Colonic mucosa (tissue), 4 donors: ENCODE measurements at regions not wholly inside any gene's neighbourhood (a gene's known extent, or its start where the extent isn't known, plus 50 kb on each side); places are given as distances from the start of the nearest gene placed in this dataset.

Experiments used
- DNase-seq: peaks from one replicate; pipeline ENCODE4 v3.0.0-alpha.2; 2020
- H3K27ac ChIP-seq: fragments of 200-600 bp; one replicate; pipeline ENCODE4 v1.8.0; 2021
- H3K27me3 ChIP-seq: fragments of 200-600 bp; one replicate; pipeline ENCODE4 v1.8.0; 2021
- H3K36me3 ChIP-seq: fragments of 200-600 bp; one replicate; pipeline ENCODE4 v1.8.0; 2021
- H3K4me1 ChIP-seq: fragments of 200-600 bp; one replicate; pipeline ENCODE4 v1.8.0; 2021; ENCODE audit warnings: mild to moderate bottlenecking
- H3K4me3 ChIP-seq: fragments of 200-600 bp; one replicate; pipeline ENCODE4 v1.8.0; 2021
- H3K9ac ChIP-seq, 2 donors: one replicate each; pipeline ENCODE4 v1.7.0; 2013; ENCODE audit warnings: control low read depth in 2 of 2, low read depth in 2 of 2, low read length in 2 of 2
- H3K9me3 ChIP-seq: fragments of 200-600 bp; one replicate; pipeline ENCODE4 v1.8.0; 2021
- CTCF ChIP-seq: fragments of 200-600 bp; IDR thresholded peaks from one replicate; pipeline ENCODE4 v1.8.0; 2022; ENCODE audit warnings: antibody characterized with exemption, mild to moderate bottlenecking
- intact Hi-C: fragments of 100-400 bp; cut with DNase I; formaldehyde crosslinking; loops from one replicate; pipeline ENCODE4 v1.14.1; 2022
- donor health status: healthy.
- donor health status: DM: no; HTN: no; CAD: no.
- donor health status: DM: no; HTN: no; CAD: no.

DNA sequence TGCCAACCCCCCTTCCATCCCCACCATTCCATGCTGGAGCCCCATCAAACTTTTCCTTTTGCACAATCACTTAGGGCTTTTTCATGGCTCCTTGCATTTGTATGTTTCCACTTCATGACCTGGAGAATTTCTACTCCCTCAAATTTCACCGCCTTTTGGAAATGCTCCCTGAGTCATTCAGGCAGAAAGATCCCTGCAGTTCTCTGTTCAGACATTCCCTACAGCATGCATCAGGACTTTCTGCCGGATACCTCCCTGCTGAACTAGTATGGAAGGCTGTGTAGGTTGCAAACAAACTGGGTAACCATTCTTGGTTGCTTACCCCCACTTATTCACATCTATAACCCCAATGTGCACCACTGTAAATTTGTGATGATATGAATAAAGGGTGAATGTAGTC lies 389.6 kb upstream of the CELF4 start:
- Histone ChIP-seq H3K27me3 (no peaks in the 10 kb centered on the region), H3K9ac (no peak overlapping the region), H3K27ac (no peak overlapping the region), H3K36me3 (no peaks in the 10 kb centered on the region), H3K4me1 (no peaks in the 10 kb centered on the region), H3K4me3 (no peak overlapping the region), H3K9me3 (no peaks in the 10 kb centered on the region)
- DNase-seq = no peak
- intact Hi-C loops = no loop called here
- TF ChIP-seq CTCF = no peak

- Histone ChIP-seq H3K36me3 (no peaks in the 10 kb centered on the region), H3K4me3 (no peak overlapping the region), H3K9me3 (no peaks in the 10 kb centered on the region), H3K27me3 (no peaks in the 10 kb centered on the region), H3K4me1 (no peaks in the 10 kb centered on the region), H3K9ac (no peak overlapping the region), H3K27ac (no peak overlapping the region)
- intact Hi-C loops = no loop called here
- DNase-seq = no peak
- no peak for TF ChIP-seq CTCF
These were observed 388.3 kb upstream of the CELF4 start for GRCh38 chr18:37953876-37954275.

DNA sequence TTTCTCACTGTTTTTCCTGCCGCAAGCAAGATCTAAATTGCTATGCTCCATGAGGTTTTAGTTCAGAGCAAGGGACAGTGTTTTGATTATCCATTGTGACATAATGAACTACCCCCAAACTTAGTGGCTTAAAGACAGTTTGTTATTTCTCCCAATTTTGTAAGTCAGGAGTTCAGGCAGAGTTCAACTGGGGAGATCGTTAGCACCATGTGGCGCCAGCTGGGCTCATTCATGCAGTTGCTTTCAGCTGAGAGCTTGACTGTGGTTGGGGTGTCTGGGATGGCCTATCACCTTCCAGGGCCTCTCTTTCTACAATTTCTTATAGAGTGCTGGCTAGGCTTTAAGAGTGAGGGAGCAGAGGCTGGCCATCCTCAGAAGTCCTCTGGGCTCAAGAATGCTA lies 382.9 kb upstream of the CELF4 start:
- Histone ChIP-seq H3K27me3 (no peaks in the 10 kb centered on the region), H3K9ac (no peak overlapping the region), H3K4me1 (no peaks in the 10 kb centered on the region), H3K9me3 (no peaks in the 10 kb centered on the region), H3K4me3 (no peak overlapping the region), H3K27ac (no peak overlapping the region), H3K36me3 (no peaks in the 10 kb centered on the region)
- intact Hi-C loops = no loop called here
- TF ChIP-seq CTCF = no peak
- DNase-seq = no peak

- H3K36me3 ChIP-seq = no peaks in the 10 kb centered on the region
- no peak for DNase-seq
- TF ChIP-seq CTCF = no peak
- intact Hi-C loops = no loop called here
- no peaks in the 10 kb centered on the region for H3K4me1 ChIP-seq
- H3K27me3 ChIP-seq = no peaks in the 10 kb centered on the region
- no peak overlapping the region for H3K9ac ChIP-seq
- H3K9me3 ChIP-seq = no peaks in the 10 kb centered on the region
- H3K4me3 ChIP-seq = no peak overlapping the region
- no peak overlapping the region for H3K27ac ChIP-seq
These were observed 380.7 kb upstream of the CELF4 start for GRCh38 chr18:37946324-37946723.

DNA sequence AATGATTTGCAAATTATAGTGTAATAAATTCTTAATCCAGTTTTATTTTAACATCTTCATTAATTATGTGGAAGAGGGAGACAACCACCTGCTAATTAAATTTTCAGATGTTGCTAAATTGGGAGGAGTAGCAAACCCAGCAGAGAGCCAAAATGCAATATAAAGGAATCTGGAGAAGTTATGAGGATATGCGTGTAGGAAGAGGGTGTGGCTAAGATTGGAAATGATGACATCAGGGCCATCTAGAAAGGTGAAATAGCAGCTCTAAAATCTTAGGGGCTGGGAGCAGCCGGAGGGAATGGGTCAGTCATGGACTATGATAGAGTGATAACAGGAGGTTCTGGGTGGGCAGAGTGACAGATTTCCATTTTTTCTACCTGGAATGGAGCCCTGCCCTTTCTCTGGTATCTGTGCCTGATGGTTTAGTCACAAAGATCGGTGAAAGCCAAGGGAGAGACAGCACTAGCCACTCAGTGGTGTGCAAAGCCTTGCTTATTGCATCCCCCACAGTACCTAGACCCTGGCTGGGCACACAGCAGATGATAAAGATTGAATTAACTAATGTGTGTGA lies 379.2 kb upstream of the CELF4 start:
- no peaks in the 10 kb centered on the region for H3K36me3 ChIP-seq
- no peak overlapping the region for H3K4me3 ChIP-seq
- no peak for DNase-seq
- H3K27ac ChIP-seq = no peak overlapping the region
- no peaks in the 10 kb centered on the region for H3K4me1 ChIP-seq
- H3K27me3 ChIP-seq = no peaks in the 10 kb centered on the region
- TF ChIP-seq CTCF = no peak
- intact Hi-C loops = no loop called here
- no peaks in the 10 kb centered on the region for H3K9me3 ChIP-seq
- H3K9ac ChIP-seq = no peak overlapping the region
